IPS-15b (cell line): ENCODE measurements at regions not wholly inside any gene's neighbourhood (a gene's known extent, or its start where the extent isn't known, plus 50 kb on each side); places are given as distances from the start of the nearest gene placed in this dataset.

Experiments
- H3K27me3 ChIP-seq: one replicate; pipeline ENCODE4 v1.6.1; 2013; ENCODE audit warnings: low read length; ENCODE audit not compliant: control insufficient read depth, insufficient read depth
- H3K36me3 ChIP-seq: one replicate; pipeline ENCODE4 v1.6.1; 2013; ENCODE audit warnings: low read length; ENCODE audit not compliant: control insufficient read depth, insufficient read depth
- H3K4me1 ChIP-seq: one replicate; pipeline ENCODE4 v1.6.1; 2013; ENCODE audit warnings: mild to moderate bottlenecking, low read length; ENCODE audit not compliant: control insufficient read depth, insufficient read depth
- H3K4me3 ChIP-seq: one replicate; pipeline ENCODE4 v1.5.1; 2013; ENCODE audit warnings: low read depth, low read length
- H3K9ac ChIP-seq: one replicate; pipeline ENCODE4 v1.6.1; 2013; ENCODE audit warnings: low read depth, mild to moderate bottlenecking, low read length
- H3K9me3 ChIP-seq: one replicate; pipeline ENCODE4 v1.6.1; 2013; ENCODE audit warnings: mild to moderate bottlenecking, low read length; ENCODE audit not compliant: control insufficient read depth, insufficient read depth

- Histone ChIP-seq H3K9me3 (no peaks in the 10 kb centered on the region), H3K27me3 (no peaks in the 10 kb centered on the region)
Measured at GRCh38 chrX:69082055-69082752, 83.0 kb downstream of the PJA1 start.

DNA sequence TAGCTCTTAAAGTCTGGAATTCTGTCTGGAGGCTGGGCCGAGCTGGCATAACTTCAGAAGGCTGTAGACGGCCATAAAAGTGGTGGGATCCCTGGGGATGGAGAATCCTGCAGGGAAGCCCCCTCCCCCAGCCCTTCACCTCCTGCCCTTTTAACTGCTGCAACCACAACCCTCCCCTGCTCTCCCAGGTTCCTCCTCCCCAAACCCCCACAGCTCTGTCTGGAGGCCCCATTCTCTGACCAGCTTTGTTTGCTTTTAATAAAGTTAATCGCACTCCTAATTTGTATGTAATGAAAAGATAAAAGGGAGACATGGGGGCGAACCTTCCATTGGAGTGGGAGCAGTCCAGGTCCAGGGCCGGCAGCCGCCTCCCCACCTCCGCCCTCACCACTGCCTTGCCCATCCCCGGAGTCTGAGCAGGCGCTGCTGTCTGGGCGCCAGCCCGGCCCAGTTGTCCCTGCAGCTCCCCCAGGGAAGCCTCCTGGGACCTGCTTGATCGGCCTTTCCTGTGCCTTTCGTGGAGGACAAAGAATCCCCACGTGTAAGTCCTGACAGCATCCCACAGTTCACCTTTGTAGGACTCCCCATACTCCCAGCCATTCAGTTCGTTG is 84.3 kb downstream of the PJA1 start:
- Histone ChIP-seq H3K36me3 (no peaks in the 10 kb centered on the region), H3K4me1 (peaks cover 3% of the 10 kb centered on the region), H3K4me3 (no peak overlapping the region), H3K27me3 (peaks cover 3% of the 10 kb centered on the region), H3K9me3 (no peaks in the 10 kb centered on the region), H3K9ac (no peak overlapping the region)

More at GRCh38 chrX:69082055-69082752, 83.0 kb downstream of the PJA1 start:
- H3K4me3 ChIP-seq, result no peak overlapping the region
- no peaks in the 10 kb centered on the region for H3K36me3 ChIP-seq
- H3K4me1 ChIP-seq, result peaks cover 3% of the 10 kb centered on the region
- no peak overlapping the region for H3K9ac ChIP-seq

GRCh38 chrX:69079268-69079667 is 86.0 kb downstream of the PJA1 start:
- Histone ChIP-seq H3K27me3 (peaks cover 3% of the 10 kb centered on the region), H3K9ac (no peak overlapping the region), H3K9me3 (no peaks in the 10 kb centered on the region), H3K4me1 (peaks cover 3% of the 10 kb centered on the region), H3K4me3 (no peak overlapping the region), H3K36me3 (no peaks in the 10 kb centered on the region)

DNA sequence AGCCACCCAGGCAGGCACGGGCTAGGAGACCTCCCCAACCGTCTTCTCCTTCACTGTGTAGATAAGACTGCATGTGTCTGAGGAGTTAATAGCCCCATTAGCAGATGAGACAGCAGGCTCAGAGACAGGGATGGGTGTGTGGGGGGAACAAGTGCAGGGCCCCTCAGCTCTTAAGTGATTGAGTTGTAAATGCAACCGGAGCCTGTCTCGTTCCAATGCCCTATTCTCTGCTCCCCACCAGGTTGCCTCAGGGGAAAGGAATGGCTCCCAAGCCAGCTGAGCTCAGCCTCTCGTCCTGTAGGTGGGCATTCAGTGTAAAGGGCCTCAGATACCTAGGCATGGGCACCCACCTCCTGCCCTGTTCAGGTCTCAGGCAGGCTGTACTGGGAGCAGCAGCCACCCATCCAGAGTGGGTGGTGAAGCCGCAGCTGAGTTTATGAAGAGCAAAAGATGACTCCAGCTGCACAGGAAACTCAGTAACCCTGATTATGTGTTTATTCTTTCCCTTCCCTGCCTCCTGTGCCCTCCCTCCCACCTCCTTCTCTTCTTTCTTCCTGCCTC is 87.3 kb downstream of the PJA1 start:
- Histone ChIP-seq H3K4me1 (peaks cover 3% of the 10 kb centered on the region), H3K27me3 (peaks cover 3% of the 10 kb centered on the region), H3K4me3 (no peak overlapping the region), H3K36me3 (no peaks in the 10 kb centered on the region), H3K9me3 (no peaks in the 10 kb centered on the region), H3K9ac (no peak overlapping the region)

GRCh38 chrX:69076088-69076487 is 89.2 kb downstream of the PJA1 start:
- H3K4me3 ChIP-seq, result no peak overlapping the region
- peaks cover 3% of the 10 kb centered on the region for H3K27me3 ChIP-seq
- H3K36me3 ChIP-seq, result no peaks in the 10 kb centered on the region
- H3K9ac ChIP-seq, result no peak overlapping the region
- H3K4me1 ChIP-seq, result peaks cover 3% of the 10 kb centered on the region
- no peaks in the 10 kb centered on the region for H3K9me3 ChIP-seq

DNA sequence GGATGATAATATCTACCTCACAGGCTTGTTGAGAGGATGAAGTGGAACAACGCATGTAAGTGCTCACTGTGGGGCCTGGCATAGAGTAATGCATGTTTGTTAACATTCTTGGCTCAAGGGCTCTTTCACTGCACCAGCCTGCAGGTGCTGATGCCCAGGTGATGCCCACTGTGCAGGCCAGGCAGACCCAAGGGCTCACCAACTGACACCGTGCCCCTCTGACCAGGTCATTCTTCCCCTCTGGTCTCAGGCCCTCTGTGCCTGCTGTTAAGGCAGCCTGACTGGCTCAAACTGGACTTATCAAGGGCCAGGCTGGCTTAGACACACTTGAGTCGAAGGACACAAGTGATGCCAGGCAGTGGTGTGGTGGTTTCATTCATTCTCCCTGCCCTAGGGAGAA is 90.5 kb downstream of the PJA1 start:
- no peak overlapping the region for H3K4me3 ChIP-seq
- H3K4me1 ChIP-seq, result peaks cover 3% of the 10 kb centered on the region
- no peaks in the 10 kb centered on the region for H3K9me3 ChIP-seq
- no peak overlapping the region for H3K9ac ChIP-seq
- H3K27me3 ChIP-seq, result peaks cover 3% of the 10 kb centered on the region
- no peaks in the 10 kb centered on the region for H3K36me3 ChIP-seq

DNA sequence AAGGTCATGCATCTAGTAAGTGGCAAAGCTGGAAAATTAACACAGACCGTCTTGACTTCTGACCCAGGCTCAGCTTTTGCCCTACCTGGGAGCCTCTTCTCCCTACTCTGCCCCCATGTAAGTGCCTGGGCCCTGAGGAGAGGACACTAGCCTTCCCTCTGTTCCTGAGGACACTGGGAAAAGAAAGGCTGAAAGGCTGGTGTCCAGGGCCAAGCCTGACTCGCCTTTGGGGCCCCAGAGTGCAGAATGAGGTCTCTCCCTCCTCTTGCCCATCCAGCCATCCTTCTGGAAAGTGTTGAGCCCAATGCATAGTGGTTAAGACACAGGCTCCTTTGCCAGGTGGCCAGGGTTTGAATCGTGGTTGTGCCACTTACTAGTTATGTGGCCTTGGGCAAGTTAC is 91.5 kb downstream of the PJA1 start:
- Histone ChIP-seq H3K27me3 (peaks cover 3% of the 10 kb centered on the region), H3K4me1 (peaks cover 3% of the 10 kb centered on the region), H3K36me3 (no peaks in the 10 kb centered on the region), H3K9me3 (no peaks in the 10 kb centered on the region), H3K4me3 (no peak overlapping the region), H3K9ac (no peak overlapping the region)

- Histone ChIP-seq H3K4me3 (no peak overlapping the region), H3K27me3 (peaks cover 3% of the 10 kb centered on the region), H3K36me3 (no peaks in the 10 kb centered on the region), H3K9me3 (no peaks in the 10 kb centered on the region), H3K4me1 (peaks cover 3% of the 10 kb centered on the region), H3K9ac (no peak overlapping the region)
Measured at GRCh38 chrX:69073241-69073640, 92.0 kb downstream of the PJA1 start.

- H3K4me1 ChIP-seq, result peaks cover under 1% of the 10 kb centered on the region
- H3K9ac ChIP-seq, result no peak overlapping the region
- H3K4me3 ChIP-seq, result no peak overlapping the region
- H3K27me3 ChIP-seq, result peaks cover 3% of the 10 kb centered on the region
- H3K9me3 ChIP-seq, result no peaks in the 10 kb centered on the region
- no peaks in the 10 kb centered on the region for H3K36me3 ChIP-seq
Measured at GRCh38 chrX:69072486-69073006, 92.7 kb downstream of the PJA1 start.

GRCh38 chrX:69070949-69071650 is 94.2 kb downstream of the PJA1 start:
- H3K4me3 ChIP-seq, result no peak overlapping the region
- no peaks in the 10 kb centered on the region for H3K4me1 ChIP-seq
- H3K9me3 ChIP-seq, result no peaks in the 10 kb centered on the region
- no peaks in the 10 kb centered on the region for H3K36me3 ChIP-seq
- no peak overlapping the region for H3K9ac ChIP-seq
- no peaks in the 10 kb centered on the region for H3K27me3 ChIP-seq

DNA sequence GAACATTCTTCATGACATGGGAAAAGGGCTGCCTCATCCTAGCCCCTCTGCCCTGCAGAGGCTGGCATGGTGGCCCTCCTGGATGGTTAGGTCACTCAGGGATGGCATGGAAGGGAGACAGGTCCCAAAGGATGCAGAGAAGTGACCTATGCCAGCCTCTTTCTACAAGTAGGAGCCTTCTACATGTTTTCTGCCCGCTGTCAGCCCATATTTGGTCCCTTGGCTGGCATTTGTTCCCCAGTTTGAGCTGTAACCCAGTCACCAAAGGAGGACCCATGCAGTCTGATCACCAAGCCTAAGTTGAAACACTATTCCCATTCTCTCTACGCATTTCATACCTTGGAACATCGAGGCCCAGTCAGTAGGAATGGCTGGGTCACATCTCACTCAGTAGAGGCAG is 95.4 kb downstream of the PJA1 start:
- no peaks in the 10 kb centered on the region for H3K4me1 ChIP-seq
- H3K4me3 ChIP-seq, result no peak overlapping the region
- H3K36me3 ChIP-seq, result no peaks in the 10 kb centered on the region
- no peaks in the 10 kb centered on the region for H3K27me3 ChIP-seq
- no peak overlapping the region for H3K9ac ChIP-seq
- H3K9me3 ChIP-seq, result no peaks in the 10 kb centered on the region
